22Rv1 (cell line): ENCODE measurements at regions not wholly inside any gene's neighbourhood (a gene's known extent, or its start where the extent isn't known, plus 50 kb on each side); places are given as distances from the start of the nearest gene placed in this dataset.

Source experiments
- CTCF ChIP-seq: fragments of 450-650 bp; IDR thresholded peaks from 2 replicates; pipeline ENCODE4 v1.5.1; 2017; ENCODE audit warnings: mild to moderate bottlenecking
- ZFX ChIP-seq: fragments of 450-650 bp; IDR thresholded peaks from 2 replicates; pipeline ENCODE4 v1.6.1; 2017; ENCODE audit warnings: antibody characterized with exemption, borderline replicate concordance

- no peak for TF ChIP-seq CTCF
- TF ChIP-seq ZFX: no peak
These were observed 78.3 kb upstream of the ARHGAP32 start for GRCh38 chr11:129270446-129270845.
